ENCODE measurements at regions not wholly inside any gene's neighbourhood (a gene's known extent, or its start where the extent isn't known, plus 50 kb on each side); places are given as distances from the start of the nearest gene placed in this dataset.

DNA sequence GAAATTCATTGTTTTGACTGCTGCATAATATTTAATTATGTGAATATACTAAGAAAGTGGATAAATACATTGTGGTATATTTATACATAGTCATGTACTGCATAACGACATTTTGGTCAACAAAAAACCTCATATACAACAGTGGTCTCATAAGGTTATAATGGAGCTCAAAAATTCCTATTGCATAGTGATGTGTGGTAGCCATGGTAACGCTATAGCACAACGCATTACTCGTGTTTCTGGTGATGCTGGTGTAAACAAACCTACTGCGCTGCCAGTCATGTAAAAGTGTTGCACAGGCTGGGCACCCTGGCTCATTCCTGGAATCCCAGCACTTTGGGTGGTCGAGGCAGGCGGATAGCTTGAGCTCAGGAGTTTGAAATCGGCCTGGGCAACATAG is 52.6 kb upstream of the NHLH2 start:
- H3K4me3 ChIP-seq: no peak overlapping the region
- TF ChIP-seq, protein P1, sequence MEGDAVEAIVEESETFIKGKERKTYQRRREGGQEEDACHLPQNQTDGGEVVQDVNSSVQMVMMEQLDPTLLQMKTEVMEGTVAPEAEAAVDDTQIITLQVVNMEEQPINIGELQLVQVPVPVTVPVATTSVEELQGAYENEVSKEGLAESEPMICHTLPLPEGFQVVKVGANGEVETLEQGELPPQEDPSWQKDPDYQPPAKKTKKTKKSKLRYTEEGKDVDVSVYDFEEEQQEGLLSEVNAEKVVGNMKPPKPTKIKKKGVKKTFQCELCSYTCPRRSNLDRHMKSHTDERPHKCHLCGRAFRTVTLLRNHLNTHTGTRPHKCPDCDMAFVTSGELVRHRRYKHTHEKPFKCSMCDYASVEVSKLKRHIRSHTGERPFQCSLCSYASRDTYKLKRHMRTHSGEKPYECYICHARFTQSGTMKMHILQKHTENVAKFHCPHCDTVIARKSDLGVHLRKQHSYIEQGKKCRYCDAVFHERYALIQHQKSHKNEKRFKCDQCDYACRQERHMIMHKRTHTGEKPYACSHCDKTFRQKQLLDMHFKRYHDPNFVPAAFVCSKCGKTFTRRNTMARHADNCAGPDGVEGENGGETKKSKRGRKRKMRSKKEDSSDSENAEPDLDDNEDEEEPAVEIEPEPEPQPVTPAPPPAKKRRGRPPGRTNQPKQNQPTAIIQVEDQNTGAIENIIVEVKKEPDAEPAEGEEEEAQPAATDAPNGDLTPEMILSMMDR (IDR thresholded peaks at IDR 0.05): no peak
- H3K9me3 ChIP-seq: no peaks in the 10 kb centered on the region
- intact Hi-C loops (cut with DNase I): no loop called here
- H3K4me1 ChIP-seq: no peaks in the 10 kb centered on the region
- DNase-seq (no peak), ATAC-seq (no peak)
- no peaks in the 10 kb centered on the region for H3K36me3 ChIP-seq
- no peaks in the 10 kb centered on the region for H3K27me3 ChIP-seq
- H3K27ac ChIP-seq: no peak overlapping the region

GRCh38 chr1:115898020-115898419 is 57.1 kb upstream of the NHLH2 start:
- H3K27ac ChIP-seq: no peak overlapping the region
- TF ChIP-seq, protein P1 (IDR thresholded peaks at IDR 0.05): no peak
- no peak overlapping the region for H3K4me3 ChIP-seq
- DNase-seq (no peak), ATAC-seq (no peak)
- intact Hi-C loops (cut with DNase I): no loop called here
- no peaks in the 10 kb centered on the region for H3K27me3 ChIP-seq
- no peaks in the 10 kb centered on the region for H3K4me1 ChIP-seq
- no peaks in the 10 kb centered on the region for H3K9me3 ChIP-seq
- no peaks in the 10 kb centered on the region for H3K36me3 ChIP-seq

GRCh38 chr1:115900856-115901255 is 59.9 kb upstream of the NHLH2 start:
- ATAC-seq (no peak), DNase-seq (no peak)
- Histone ChIP-seq H3K36me3 (no peaks in the 10 kb centered on the region), H3K4me1 (no peaks in the 10 kb centered on the region), H3K27ac (no peak overlapping the region), H3K9me3 (no peaks in the 10 kb centered on the region), H3K4me3 (no peak overlapping the region), H3K27me3 (no peaks in the 10 kb centered on the region)
- intact Hi-C loops (cut with DNase I): no loop called here
- TF ChIP-seq, protein P1 (IDR thresholded peaks at IDR 0.05): no peak

- DNase-seq: no peak
- no peaks in the 10 kb centered on the region for H3K9me3 ChIP-seq
- H3K4me1 ChIP-seq: no peaks in the 10 kb centered on the region
- H3K27ac ChIP-seq: no peak overlapping the region
- no peaks in the 10 kb centered on the region for H3K36me3 ChIP-seq
- intact Hi-C loops (cut with DNase I): no loop called here
- ATAC-seq: no peak
- no peak overlapping the region for H3K4me3 ChIP-seq
- H3K27me3 ChIP-seq: no peaks in the 10 kb centered on the region
- TF ChIP-seq, protein P1 (IDR thresholded peaks at IDR 0.05): no peak
Measured at GRCh38 chr1:115906627-115907026, 65.7 kb upstream of the NHLH2 start.

DNA sequence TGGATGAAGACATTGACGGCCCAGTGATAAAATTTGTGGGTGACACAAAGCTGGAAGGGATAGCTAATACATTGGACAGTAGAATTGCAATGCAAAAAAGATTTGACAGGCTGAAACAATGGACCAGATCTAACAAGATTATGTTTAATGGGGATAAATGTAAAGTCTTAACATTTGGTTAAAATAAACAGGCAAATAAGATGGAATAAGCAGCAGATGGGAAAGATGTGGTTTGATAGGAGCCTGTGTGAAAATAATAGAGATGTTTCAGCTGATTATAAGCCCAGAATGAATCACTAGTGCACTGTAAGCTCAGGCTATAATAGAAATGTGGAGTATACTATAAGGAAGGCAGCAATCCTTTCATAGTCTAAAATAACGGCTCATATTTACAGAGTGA is 66.2 kb upstream of the NHLH2 start:
- TF ChIP-seq, protein P1 (IDR thresholded peaks at IDR 0.05): no peak
- Histone ChIP-seq H3K27me3 (no peaks in the 10 kb centered on the region), H3K36me3 (no peaks in the 10 kb centered on the region), H3K4me1 (no peaks in the 10 kb centered on the region), H3K27ac (no peak overlapping the region), H3K9me3 (no peaks in the 10 kb centered on the region), H3K4me3 (no peak overlapping the region)
- DNase-seq: no peak
- intact Hi-C loops (cut with DNase I): no loop called here
- ATAC-seq: no peak

DNA sequence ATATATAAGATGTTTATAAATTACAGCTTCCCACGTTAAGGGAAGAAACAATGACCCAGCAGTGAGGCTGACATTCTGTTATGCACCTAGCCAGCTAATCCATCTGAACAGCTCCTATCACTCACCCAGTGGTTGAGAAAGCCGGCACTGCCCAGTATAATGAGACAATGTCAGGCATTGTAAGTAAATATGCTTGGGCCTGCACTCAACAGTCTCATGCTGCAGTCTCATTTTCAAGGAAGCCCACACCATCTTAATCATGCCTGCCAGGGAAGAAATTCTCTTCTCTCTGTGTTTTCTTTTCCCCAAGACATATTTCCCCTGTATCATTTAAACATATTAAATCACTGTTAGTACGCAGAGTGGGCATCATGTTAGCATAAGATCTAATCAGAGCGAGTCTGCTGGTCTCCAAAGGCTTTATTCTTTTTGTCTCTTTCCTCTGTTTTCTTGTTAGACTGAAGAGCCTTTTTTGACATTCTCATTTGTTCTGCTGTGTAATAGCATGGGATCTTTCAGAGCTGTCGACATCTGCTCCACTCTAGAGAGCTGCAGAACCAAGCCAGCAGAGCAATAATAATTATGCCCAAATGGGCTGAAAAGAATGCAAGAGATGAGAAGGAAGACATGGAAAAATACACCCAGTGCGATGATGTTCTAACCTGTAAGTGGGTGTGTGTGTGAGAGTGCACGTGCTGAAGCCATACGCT is 67.6 kb upstream of the SLC22A15 start:
- H3K27me3 ChIP-seq: no peaks in the 10 kb centered on the region
- no peak overlapping the region for H3K4me3 ChIP-seq
- intact Hi-C loops (cut with DNase I): no loop called here
- TF ChIP-seq, protein P1 (IDR thresholded peaks at IDR 0.05): no peak
- DNase-seq (no peak), ATAC-seq (no peak)
- H3K27ac ChIP-seq: no peak overlapping the region
- no peaks in the 10 kb centered on the region for H3K4me1 ChIP-seq
- H3K36me3 ChIP-seq: no peaks in the 10 kb centered on the region
- no peaks in the 10 kb centered on the region for H3K9me3 ChIP-seq

Data from upper lobe of right lung (tissue), 1 donor.